OCI-LY1 (cell line): ENCODE measurements at regions not wholly inside any gene's neighbourhood (a gene's known extent, or its start where the extent isn't known, plus 50 kb on each side); places are given as distances from the start of the nearest gene placed in this dataset.

ENCODE experiments used
- H2AFZ ChIP-seq: fragments of 200-600 bp; sonication (generic), shearing (Covaris generic); 2 replicates; pipeline ENCODE4 v1.6.0; 2014; ENCODE audit warnings: antibody characterized with exemption, mild to moderate bottlenecking, low read length
- H3F3A ChIP-seq: fragments of 200-600 bp; sonication (generic), shearing (Covaris generic); 2 replicates; pipeline ENCODE4 v1.6.0; 2014; ENCODE audit warnings: mild to moderate bottlenecking, antibody characterized with exemption, low read length, moderate library complexity; ENCODE audit not compliant: insufficient read depth
- H3K27ac ChIP-seq: fragments of 200-600 bp; sonication (generic); 2 replicates; pipeline ENCODE4 v1.5.1; 2014; ENCODE audit warnings: low read length, mixed run types, mild to moderate bottlenecking, low read depth; ENCODE audit not compliant: poor library complexity, severe bottlenecking
- H3K27me3 ChIP-seq: fragments of 200-600 bp; sonication (generic); 2 replicates; pipeline ENCODE4 v1.6.0; 2014; ENCODE audit warnings: antibody characterized with exemption, mild to moderate bottlenecking, low read length, moderate library complexity; ENCODE audit not compliant: insufficient read depth
- H3K36me3 ChIP-seq: fragments of 200-600 bp; sonication (generic); 2 replicates; pipeline ENCODE4 v1.6.1; 2014; ENCODE audit warnings: mild to moderate bottlenecking, antibody characterized with exemption, low read length, moderate library complexity, mixed read lengths; ENCODE audit not compliant: insufficient read depth
- H3K4me1 ChIP-seq: fragments of 200-600 bp; sonication (generic); 2 replicates; pipeline ENCODE4 v1.5.1; 2014; ENCODE audit warnings: mild to moderate bottlenecking, low read length, moderate library complexity; ENCODE audit not compliant: insufficient read depth, severe bottlenecking
- H3K4me2 ChIP-seq: fragments of 200-600 bp; sonication (generic), shearing (Covaris generic); 2 replicates; pipeline ENCODE4 v1.6.1; 2014; ENCODE audit warnings: low read length
- H3K4me3 ChIP-seq: fragments of 200-600 bp; sonication (generic); 2 replicates; pipeline ENCODE4 v1.5.1; 2014; ENCODE audit warnings: low read length, low read depth, mild to moderate bottlenecking, mixed read lengths; ENCODE audit not compliant: poor library complexity, severe bottlenecking
- H3K79me2 ChIP-seq: fragments of 200-600 bp; shearing (Covaris generic); 2 replicates; pipeline ENCODE4 v1.6.1; 2016; ENCODE audit warnings: mixed run types, low read length, mixed read lengths; ENCODE audit not compliant: insufficient read depth
- H3K9ac ChIP-seq: fragments of 200-600 bp; sonication (generic), shearing (Covaris generic); 2 replicates; pipeline ENCODE4 v1.6.1; 2014; ENCODE audit warnings: mild to moderate bottlenecking, low read length, mixed read lengths
- H3K9me2 ChIP-seq: fragments of 200-600 bp; sonication (generic), shearing (Covaris generic); 2 replicates; pipeline ENCODE4 v1.6.1; 2014; ENCODE audit warnings: low read depth, mild to moderate bottlenecking, low read length, mixed read lengths
- H3K9me3 ChIP-seq: fragments of 200-600 bp; shearing (Covaris generic); 2 replicates; pipeline ENCODE4 v1.6.1; 2014; ENCODE audit warnings: low read length, mixed read lengths
- H4K20me1 ChIP-seq: fragments of 200-600 bp; sonication (generic), shearing (Covaris generic); 2 replicates; pipeline ENCODE4 v1.6.0; 2016; ENCODE audit warnings: mild to moderate bottlenecking, low read length; ENCODE audit not compliant: insufficient read depth
- EZH2 ChIP-seq: fragments of 200-600 bp; sonication (generic), shearing (Covaris generic); IDR thresholded peaks from 2 replicates; pipeline ENCODE4 v1.8.0; 2017; ENCODE audit warnings: borderline replicate concordance, mixed run types, mild to moderate bottlenecking, antibody characterized with exemption, low read length, moderate library complexity, mixed read lengths
- TF ChIP-seq, protein P1 (sequence below): fragments of 200-600 bp; sonication (generic), shearing (Covaris generic); IDR thresholded peaks from 2 replicates; pipeline ENCODE4 v1.5.1; 2017; ENCODE audit warnings: mild to moderate bottlenecking, antibody characterized with exemption, low read length, moderate library complexity, mixed read lengths

DNA sequence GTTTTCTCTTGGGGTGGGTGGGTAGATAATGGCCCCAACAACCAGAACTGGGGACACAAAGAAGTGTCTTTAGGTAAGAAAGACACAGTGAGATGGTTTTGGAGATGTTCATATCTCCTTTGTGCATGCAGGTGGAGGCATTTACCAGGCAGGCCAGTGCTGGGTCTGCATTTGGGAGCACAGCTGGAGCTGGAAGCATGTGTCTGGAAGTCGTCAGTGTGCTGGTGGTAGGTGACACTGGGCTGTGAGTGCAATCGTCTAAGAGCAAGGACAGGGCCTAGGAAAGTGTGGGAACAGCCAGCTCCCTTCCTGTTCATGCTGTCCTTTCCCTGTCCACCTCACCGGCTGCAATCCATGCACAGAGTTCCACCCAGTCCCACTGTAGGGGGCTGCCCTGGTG, 88.3 kb upstream of the ZNF32 start:
- Histone ChIP-seq H3K27ac (no peak overlapping the region), H3F3A (no peaks in the 10 kb centered on the region), H3K27me3 (no peaks in the 10 kb centered on the region), H4K20me1 (no peaks in the 10 kb centered on the region), H3K9me3 (no peaks in the 10 kb centered on the region), H3K9ac (no peak overlapping the region), H2AFZ (no peak overlapping the region), H3K4me2 (no peak overlapping the region), H3K79me2 (no peaks in the 10 kb centered on the region), H3K36me3 (no peaks in the 10 kb centered on the region), H3K9me2 (no peaks in the 10 kb centered on the region), H3K4me3 (no peak overlapping the region), H3K4me1 (no peaks in the 10 kb centered on the region)
- TF ChIP-seq, protein P1, sequence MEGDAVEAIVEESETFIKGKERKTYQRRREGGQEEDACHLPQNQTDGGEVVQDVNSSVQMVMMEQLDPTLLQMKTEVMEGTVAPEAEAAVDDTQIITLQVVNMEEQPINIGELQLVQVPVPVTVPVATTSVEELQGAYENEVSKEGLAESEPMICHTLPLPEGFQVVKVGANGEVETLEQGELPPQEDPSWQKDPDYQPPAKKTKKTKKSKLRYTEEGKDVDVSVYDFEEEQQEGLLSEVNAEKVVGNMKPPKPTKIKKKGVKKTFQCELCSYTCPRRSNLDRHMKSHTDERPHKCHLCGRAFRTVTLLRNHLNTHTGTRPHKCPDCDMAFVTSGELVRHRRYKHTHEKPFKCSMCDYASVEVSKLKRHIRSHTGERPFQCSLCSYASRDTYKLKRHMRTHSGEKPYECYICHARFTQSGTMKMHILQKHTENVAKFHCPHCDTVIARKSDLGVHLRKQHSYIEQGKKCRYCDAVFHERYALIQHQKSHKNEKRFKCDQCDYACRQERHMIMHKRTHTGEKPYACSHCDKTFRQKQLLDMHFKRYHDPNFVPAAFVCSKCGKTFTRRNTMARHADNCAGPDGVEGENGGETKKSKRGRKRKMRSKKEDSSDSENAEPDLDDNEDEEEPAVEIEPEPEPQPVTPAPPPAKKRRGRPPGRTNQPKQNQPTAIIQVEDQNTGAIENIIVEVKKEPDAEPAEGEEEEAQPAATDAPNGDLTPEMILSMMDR: no peak
- TF ChIP-seq EZH2: no peak

GRCh38 chr10:43735907-43736306, 87.2 kb upstream of the ZNF32 start:
- Histone ChIP-seq H4K20me1 (no peaks in the 10 kb centered on the region), H3K27ac (no peak overlapping the region), H3K36me3 (no peaks in the 10 kb centered on the region), H3K4me2 (no peak overlapping the region), H3K9me3 (no peaks in the 10 kb centered on the region), H3F3A (no peaks in the 10 kb centered on the region), H3K9me2 (no peaks in the 10 kb centered on the region), H3K79me2 (no peaks in the 10 kb centered on the region), H3K27me3 (no peaks in the 10 kb centered on the region), H2AFZ (no peak overlapping the region), H3K9ac (no peak overlapping the region), H3K4me3 (no peak overlapping the region), H3K4me1 (no peaks in the 10 kb centered on the region)
- TF ChIP-seq, protein P1: no peak
- TF ChIP-seq EZH2: no peak

GRCh38 chr10:43734716-43735115, 86.0 kb upstream of the ZNF32 start:
- H3K4me1 ChIP-seq: no peaks in the 10 kb centered on the region
- no peaks in the 10 kb centered on the region for H3K36me3 ChIP-seq
- no peak overlapping the region for H2AFZ ChIP-seq
- H3K9ac ChIP-seq: no peak overlapping the region
- no peaks in the 10 kb centered on the region for H3F3A ChIP-seq
- no peaks in the 10 kb centered on the region for H3K79me2 ChIP-seq
- H3K27me3 ChIP-seq: no peaks in the 10 kb centered on the region
- H4K20me1 ChIP-seq: no peaks in the 10 kb centered on the region
- H3K4me3 ChIP-seq: no peak overlapping the region
- no peak for TF ChIP-seq EZH2
- TF ChIP-seq, protein P1: no peak
- H3K9me2 ChIP-seq: no peaks in the 10 kb centered on the region
- no peak overlapping the region for H3K27ac ChIP-seq
- H3K4me2 ChIP-seq: no peak overlapping the region
- H3K9me3 ChIP-seq: no peaks in the 10 kb centered on the region
